ENCODE measurements at regions not wholly inside any gene's neighbourhood (a gene's known extent, or its start where the extent isn't known, plus 50 kb on each side); places are given as distances from the start of the nearest gene placed in this dataset.

GRCh38 chr5:58057324-58057723 is 402.6 kb downstream of the PLK2 start:
- TF ChIP-seq POLR2A (IDR thresholded peaks at IDR 0.05) (no peak), CTCF (IDR thresholded peaks at IDR 0.05) (no peak)

Measured in ovary (tissue), 3 donors.